WTC11 (cell line): ENCODE measurements at regions not wholly inside any gene's neighbourhood (a gene's known extent, or its start where the extent isn't known, plus 50 kb on each side); places are given as distances from the start of the nearest gene placed in this dataset.

ENCODE experiments used
- IRF2 ChIP-seq: sonication (generic); formaldehyde crosslinking; IDR thresholded peaks from 2 replicates; pipeline ENCODE4 v1.8.0; 2022; ENCODE audit warnings: low read depth, missing genetic modification reagents, borderline replicate concordance
- TF ChIP-seq, protein P1 (sequence below): fragments of 200-600 bp; IDR thresholded peaks from 2 replicates; pipeline ENCODE4 v1.8.0; 2022; ENCODE audit warnings: antibody characterized with exemption

DNA sequence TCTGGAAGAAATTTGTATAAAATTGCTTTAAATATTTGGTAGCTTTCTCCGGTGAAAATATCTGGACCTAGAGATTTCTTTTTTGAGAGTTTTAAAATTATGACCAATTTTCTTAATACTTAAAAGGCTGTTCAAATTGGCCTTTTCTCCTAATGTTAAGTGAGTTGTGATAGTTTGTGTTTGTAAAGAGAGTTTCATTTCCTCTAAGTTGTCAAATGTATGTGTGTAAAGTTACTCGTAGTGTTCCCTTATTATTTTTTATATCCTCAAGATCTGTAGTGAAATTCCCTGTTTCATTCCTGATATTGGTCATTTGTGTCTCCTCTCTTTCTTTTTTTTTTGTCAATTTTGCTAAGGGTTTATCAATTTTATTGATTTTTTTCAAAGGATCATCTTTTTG lies 92.6 kb upstream of the CTNNB1 start:
- TF ChIP-seq, protein P1, sequence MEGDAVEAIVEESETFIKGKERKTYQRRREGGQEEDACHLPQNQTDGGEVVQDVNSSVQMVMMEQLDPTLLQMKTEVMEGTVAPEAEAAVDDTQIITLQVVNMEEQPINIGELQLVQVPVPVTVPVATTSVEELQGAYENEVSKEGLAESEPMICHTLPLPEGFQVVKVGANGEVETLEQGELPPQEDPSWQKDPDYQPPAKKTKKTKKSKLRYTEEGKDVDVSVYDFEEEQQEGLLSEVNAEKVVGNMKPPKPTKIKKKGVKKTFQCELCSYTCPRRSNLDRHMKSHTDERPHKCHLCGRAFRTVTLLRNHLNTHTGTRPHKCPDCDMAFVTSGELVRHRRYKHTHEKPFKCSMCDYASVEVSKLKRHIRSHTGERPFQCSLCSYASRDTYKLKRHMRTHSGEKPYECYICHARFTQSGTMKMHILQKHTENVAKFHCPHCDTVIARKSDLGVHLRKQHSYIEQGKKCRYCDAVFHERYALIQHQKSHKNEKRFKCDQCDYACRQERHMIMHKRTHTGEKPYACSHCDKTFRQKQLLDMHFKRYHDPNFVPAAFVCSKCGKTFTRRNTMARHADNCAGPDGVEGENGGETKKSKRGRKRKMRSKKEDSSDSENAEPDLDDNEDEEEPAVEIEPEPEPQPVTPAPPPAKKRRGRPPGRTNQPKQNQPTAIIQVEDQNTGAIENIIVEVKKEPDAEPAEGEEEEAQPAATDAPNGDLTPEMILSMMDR, result no peak
- TF ChIP-seq IRF2 (CRISPR knock-in tag), result no peak
